ENCODE measurements at regions not wholly inside any gene's neighbourhood (a gene's known extent, or its start where the extent isn't known, plus 50 kb on each side); places are given as distances from the start of the nearest gene placed in this dataset.
"Not testable (repeated sequence)": the region's sequence is repeated elsewhere in the genome, so short reads cannot be mapped to it uniquely, and the experiment has no call there.

DNA sequence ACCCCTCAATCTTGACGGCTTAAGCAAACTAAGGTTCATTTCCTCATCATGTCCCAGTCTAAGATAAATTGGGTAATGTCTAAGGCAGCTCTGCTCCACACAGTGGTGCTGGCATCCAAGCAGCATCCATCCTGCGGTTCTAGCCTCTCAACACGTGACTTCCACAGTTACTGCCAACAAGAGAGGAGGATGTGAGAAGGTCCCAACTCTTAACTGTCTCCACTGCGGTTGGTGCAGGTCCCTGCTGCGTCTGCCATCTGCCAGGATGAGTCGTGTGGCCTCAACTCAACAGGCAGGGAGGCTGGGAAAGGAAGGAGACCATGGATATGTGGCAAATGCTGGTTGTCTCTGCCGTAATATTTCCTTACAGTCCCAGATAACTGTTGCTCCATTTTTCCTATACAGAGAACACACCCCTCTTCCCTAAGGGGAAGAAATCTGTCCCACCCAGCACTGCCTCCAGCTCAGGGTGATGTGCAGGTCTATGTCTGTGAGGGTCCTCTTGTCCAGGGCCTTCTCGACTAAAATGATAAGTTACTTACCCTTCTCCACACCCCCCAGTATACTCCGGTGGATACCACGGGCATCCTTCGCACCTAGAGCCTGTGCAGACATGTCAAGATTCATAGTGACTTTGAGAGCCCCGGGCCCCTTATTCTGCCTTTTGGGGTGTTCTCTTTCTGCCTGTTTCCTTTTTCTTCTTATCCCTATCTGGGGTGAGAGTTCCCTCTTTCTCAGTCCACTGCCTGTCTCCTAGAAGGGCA lies 64.7 kb downstream of the KCNJ18 start:
- Histone ChIP-seq H3K36me3 (ENCODE audit: control insufficient read depth, insufficient read depth, low read length) (no peaks in the 10 kb centered on the region), H3K4me3 (ENCODE audit: low read depth, low read length) (no peak overlapping the region), H3K27me3 (ENCODE audit: control insufficient read depth, insufficient read depth, low read length) (no peaks in the 10 kb centered on the region)
- TF ChIP-seq, protein P1, sequence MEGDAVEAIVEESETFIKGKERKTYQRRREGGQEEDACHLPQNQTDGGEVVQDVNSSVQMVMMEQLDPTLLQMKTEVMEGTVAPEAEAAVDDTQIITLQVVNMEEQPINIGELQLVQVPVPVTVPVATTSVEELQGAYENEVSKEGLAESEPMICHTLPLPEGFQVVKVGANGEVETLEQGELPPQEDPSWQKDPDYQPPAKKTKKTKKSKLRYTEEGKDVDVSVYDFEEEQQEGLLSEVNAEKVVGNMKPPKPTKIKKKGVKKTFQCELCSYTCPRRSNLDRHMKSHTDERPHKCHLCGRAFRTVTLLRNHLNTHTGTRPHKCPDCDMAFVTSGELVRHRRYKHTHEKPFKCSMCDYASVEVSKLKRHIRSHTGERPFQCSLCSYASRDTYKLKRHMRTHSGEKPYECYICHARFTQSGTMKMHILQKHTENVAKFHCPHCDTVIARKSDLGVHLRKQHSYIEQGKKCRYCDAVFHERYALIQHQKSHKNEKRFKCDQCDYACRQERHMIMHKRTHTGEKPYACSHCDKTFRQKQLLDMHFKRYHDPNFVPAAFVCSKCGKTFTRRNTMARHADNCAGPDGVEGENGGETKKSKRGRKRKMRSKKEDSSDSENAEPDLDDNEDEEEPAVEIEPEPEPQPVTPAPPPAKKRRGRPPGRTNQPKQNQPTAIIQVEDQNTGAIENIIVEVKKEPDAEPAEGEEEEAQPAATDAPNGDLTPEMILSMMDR (IDR thresholded peaks at IDR 0.05; ENCODE audit: insufficient read depth, low read length, poor library complexity, severe bottlenecking) = no peak
- no peak for DNase-seq (ENCODE audit: low read depth)

DNA sequence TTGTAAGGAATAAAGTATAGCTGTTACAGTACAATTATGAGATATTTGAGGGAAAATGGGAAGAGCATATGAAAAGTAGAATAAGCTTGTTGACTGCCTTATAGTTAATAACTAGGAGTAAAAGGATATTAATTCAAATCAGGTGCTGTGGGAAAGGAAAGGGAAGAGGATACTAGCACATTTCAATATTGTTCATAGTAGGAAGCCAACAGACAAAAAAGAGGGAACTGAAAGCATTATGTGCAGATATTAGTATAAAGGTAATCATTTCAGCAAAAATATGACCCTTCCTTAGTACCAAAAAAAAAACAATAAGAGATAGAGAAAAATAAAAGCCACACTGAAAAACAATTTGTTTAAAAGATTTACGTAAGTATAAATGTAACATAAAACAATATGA lies 67.3 kb downstream of the KCNJ18 start:
- H3K4me3 ChIP-seq (ENCODE audit: low read depth, low read length); H3K36me3 ChIP-seq (ENCODE audit: control insufficient read depth, insufficient read depth, low read length); H3K27me3 ChIP-seq (ENCODE audit: control insufficient read depth, insufficient read depth, low read length): not testable (repeated sequence)

DNA sequence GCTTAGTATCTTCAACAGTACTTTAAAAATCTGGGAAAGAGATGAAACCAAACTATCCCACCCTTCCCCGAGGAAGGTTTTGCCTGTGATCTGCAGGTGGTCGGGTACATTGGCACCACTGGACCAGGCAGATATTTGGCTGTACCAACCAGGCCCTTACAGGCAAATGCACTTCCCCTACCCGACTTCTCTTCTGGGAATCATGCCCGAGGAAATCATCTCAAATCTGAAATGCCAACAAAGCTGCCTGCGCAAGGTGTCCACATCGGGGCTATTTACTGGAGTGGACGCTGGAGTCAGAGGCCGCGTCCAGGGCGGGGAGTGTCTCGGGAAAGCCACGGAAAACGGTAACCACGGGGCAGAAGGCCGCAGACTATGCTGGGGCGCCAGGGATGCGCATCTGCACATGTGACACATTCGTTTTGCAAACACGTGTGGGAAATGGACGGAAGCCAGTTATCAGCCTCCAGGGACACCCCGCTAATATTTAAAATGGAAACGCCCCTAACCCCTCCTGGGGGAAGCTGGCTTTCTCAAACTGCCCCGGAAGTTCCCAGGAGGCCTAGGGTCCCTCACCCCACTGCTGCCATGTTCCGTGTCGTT lies 71.5 kb downstream of the KCNJ18 start:
- DNase-seq (ENCODE audit: low read depth); H3K4me3 ChIP-seq (ENCODE audit: low read depth, low read length); H3K27me3 ChIP-seq (ENCODE audit: control insufficient read depth, insufficient read depth, low read length); H3K36me3 ChIP-seq (ENCODE audit: control insufficient read depth, insufficient read depth, low read length): not testable (repeated sequence)

More for the DNA sequence above, 67.3 kb downstream of the KCNJ18 start:
- not testable (repeated sequence) for DNase-seq (ENCODE audit: low read depth)

DNA sequence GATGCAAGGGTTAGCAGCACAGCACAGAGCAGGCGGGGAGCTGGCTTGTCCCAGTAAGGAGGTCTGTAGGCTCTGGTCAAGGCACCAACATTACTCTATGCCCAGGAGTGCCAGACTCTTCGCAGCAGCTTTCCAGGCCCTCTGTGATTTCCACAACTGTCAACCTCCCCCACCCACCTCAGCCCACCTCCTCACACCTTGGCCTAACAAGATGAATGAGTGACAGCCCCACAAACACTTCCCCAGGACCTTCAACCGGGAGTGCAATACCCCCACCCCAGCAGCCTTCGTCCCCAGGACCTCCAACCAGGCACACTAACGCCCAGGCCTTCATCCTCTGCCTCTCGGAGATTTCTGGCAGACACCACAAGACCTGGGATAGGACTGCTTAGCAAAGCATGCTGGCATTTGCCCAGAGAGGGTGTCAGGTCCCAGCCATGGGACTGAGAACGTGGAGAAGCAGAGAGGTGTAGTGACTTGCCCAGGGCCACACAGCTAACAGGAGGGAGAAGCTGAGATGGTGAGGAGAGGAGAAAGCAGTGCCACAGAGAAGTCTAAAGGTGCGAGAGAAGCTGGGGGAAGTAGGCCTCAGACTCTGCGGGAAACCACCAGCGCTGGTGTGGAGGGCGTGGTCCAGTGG lies 73.4 kb downstream of the KCNJ18 start:
- H3K27me3 ChIP-seq (ENCODE audit: control insufficient read depth, insufficient read depth, low read length); DNase-seq (ENCODE audit: low read depth); H3K36me3 ChIP-seq (ENCODE audit: control insufficient read depth, insufficient read depth, low read length); H3K4me3 ChIP-seq (ENCODE audit: low read depth, low read length): not testable (repeated sequence)

DNA sequence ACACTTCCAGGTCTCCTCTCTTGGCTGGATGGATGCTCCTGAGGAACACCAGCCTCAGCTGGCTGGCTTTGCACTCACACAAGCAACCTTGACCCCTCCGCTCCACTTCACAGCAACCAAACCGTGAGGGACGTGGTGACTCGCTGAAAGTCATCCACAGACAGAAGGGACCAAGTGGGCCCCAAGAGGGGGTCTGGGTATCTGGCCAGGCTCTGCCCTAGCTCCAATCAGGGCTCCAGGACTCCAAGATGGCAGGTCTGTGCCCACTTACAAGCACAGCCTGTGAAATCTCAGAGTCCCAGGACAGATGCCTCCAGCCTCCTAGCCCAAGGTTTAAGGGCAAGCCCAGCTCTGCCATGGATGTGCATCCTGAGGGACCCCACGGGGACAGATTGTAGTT lies 74.2 kb downstream of the KCNJ18 start:
- not testable (repeated sequence) for DNase-seq (ENCODE audit: low read depth); H3K36me3 ChIP-seq (ENCODE audit: control insufficient read depth, insufficient read depth, low read length); H3K27me3 ChIP-seq (ENCODE audit: control insufficient read depth, insufficient read depth, low read length); H3K4me3 ChIP-seq (ENCODE audit: low read depth, low read length)

DNA sequence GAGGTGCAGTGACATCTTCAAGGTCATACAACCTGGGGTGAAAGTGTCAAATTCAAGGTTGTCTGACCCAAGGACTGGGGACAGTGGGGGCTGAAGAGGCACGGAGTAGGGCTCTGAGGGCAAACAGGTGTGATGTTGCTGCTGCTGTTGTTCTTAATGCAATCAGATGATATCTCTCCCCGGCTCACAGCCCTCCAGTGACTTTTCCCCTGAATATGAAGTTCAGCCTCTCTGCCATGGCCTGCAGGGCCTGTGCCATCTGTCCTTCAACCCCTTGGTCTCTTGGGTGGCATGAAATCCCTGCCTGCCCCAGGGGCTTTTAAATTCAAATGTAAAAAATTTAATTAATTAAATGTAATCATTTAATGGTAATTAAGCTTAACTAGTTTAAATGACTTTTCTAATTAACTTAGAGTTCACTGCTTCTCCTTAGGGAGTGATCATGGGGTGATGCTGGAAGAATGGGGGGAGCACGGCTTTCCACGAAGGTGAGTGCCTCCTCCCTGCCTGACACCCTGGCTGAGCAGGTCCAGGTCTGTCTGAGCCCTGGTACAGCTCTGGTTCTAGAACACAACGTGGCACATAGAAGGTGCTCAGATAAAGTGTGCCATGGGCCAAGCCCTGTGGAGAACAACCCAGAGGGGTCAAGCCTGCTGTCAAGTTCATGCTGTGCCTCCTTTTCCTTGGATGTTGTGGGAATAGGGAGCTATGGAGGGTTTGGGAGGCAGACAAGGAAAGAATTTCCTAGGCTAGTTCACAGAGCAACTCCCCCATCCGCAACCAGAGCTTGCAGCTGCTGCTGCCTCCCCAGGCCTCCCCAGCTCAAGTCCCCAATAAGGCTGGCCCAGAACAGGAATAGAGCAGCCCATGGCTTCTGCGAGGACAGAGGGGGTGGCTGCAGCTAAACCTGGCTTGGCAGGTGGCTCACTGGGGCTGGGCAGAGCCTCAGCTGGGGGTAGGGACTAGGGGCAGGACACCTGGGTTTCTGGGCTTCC lies 75.1 kb downstream of the KCNJ18 start:
- DNase-seq (ENCODE audit: low read depth); H3K27me3 ChIP-seq (ENCODE audit: control insufficient read depth, insufficient read depth, low read length); H3K4me3 ChIP-seq (ENCODE audit: low read depth, low read length); H3K36me3 ChIP-seq (ENCODE audit: control insufficient read depth, insufficient read depth, low read length): not testable (repeated sequence)

DNA sequence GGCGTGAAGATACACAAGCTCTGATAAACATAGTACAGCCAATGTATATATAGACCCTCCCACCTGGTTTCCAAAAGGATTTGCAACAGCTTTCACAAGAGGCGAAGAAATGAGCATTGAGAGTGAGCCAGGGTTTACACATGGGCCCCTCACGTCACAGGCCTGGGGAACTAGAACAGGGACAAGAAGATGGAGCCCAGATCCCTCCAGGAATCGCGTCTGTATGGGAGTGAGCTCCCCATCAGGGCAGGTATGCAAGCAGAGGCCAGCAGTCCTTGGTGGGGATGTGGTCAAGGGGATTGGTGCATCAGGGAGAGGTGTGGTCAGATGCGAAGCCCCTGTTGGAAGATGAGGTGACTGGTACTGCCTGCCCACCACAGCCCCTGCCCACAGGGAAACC lies 75.9 kb downstream of the KCNJ18 start:
- not testable (repeated sequence) for H3K4me3 ChIP-seq (ENCODE audit: low read depth, low read length); H3K27me3 ChIP-seq (ENCODE audit: control insufficient read depth, insufficient read depth, low read length)

DNA sequence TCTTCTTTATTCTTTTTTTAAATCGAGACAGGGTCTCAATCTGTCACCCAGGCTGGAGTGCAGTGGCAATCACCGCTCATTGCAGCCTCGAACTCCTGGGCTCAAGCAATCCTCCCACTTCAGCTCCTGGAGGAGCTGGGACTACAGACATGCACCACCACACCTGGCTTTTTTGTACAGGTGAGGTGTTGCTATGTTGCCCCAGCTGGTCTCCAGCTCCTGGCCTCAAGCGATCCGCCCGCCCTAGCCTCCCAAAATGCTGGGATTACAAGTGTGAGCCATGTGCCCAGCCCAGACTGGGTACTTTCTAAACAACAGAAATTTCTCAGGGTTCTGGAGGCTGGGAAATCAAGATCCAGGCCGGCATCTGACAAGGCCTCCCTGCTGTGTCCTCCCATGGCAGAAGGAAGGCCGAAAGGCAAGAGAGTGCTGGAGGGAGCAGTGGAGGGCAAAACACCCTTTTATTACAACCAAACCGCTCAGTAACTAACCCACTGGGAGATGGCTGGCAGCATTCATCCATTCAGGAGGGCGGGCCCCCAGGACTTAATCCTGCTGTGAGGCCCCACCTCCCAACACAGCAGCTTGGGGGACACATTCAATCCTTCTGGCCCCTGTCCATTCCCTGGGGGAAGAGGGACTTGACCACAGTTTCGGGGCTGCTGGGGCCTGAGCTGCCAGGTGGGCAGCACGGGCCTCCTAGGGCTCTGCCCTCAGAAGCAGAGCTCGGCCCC lies 76.6 kb downstream of the KCNJ18 start:
- H3K4me3 ChIP-seq (ENCODE audit: low read depth, low read length); DNase-seq (ENCODE audit: low read depth); H3K36me3 ChIP-seq (ENCODE audit: control insufficient read depth, insufficient read depth, low read length); H3K27me3 ChIP-seq (ENCODE audit: control insufficient read depth, insufficient read depth, low read length): not testable (repeated sequence)

More for the DNA sequence above, 75.9 kb downstream of the KCNJ18 start:
- not testable (repeated sequence) for H3K36me3 ChIP-seq (ENCODE audit: control insufficient read depth, insufficient read depth, low read length); DNase-seq (ENCODE audit: low read depth)

DNA sequence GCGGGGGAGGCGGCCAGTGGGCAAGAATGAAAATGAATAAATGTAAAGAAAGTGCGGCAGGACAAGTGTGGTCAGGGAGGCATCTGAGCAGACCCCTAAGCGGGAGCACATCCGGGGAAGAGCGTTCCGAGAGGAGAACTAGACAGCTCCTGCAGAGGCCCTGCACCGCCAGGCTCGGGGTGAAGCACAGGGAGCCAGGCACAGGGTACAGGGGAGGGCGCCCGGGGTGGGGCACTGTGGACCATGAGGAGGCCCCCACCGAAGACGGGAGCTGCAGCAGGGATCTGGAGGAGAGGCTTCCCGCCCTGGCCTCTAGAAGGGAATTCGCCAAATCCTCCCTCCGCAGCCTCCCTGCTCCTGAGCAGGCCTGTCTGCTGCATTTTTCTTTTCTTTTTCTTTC lies 77.5 kb downstream of the KCNJ18 start:
- not testable (repeated sequence) for H3K4me3 ChIP-seq (ENCODE audit: low read depth, low read length); H3K27me3 ChIP-seq (ENCODE audit: control insufficient read depth, insufficient read depth, low read length); DNase-seq (ENCODE audit: low read depth); H3K36me3 ChIP-seq (ENCODE audit: control insufficient read depth, insufficient read depth, low read length)

DNA sequence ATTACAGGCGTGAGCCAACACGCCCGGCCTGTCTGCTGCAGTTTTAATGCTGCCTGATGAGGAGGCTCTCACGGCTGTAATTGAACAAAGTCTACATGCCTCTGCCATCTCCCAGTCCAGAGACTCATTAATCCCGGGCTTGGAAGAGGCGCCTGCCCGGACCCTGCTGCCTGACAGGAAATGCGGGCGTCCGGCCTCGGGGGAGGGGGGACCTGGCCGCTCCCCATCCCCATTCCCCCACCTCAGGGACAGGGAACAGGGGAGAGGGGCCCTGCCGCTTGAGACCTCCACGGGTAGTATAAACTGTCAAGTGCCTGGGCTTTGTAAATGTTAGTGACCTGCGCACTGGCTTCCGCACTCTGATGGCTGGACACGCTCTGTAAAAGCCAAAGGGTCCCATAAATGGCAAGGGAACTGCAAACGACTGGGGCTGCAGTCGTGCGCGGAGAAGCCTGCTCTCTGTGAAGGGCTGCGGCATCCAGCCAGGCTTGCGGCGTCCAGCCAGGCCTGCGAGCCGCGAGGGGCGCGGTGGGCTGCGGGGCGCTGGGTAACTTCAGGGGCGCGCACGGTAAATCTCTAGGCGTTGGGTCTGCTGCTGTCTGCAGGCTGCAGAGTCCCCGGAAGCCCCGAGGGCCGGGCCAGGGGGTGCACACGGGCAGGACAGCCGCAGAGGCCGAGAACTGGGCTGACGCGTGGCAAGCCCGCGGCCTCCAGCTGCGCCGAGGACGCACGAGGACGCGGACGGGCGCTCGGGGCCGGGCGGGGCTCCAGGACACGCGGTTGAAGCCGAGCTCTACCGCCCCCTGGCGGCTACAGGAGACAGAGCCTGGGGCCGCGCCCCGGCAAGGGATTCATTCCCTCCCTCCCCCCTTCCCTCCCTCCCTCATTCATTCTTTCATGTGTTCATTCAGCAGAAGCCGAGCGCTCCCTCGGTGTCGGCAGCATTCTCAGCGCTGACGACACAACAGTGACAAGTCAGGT lies 78.4 kb downstream of the KCNJ18 start:
- H3K4me3 ChIP-seq (ENCODE audit: low read depth, low read length); H3K36me3 ChIP-seq (ENCODE audit: control insufficient read depth, insufficient read depth, low read length); DNase-seq (ENCODE audit: low read depth): not testable (repeated sequence)

More for the DNA sequence above, 78.4 kb downstream of the KCNJ18 start:
- not testable (repeated sequence) for H3K27me3 ChIP-seq (ENCODE audit: control insufficient read depth, insufficient read depth, low read length)

Measured in kidney epithelial cell (primary cell).